HG02938 (cell line): ENCODE measurements at regions not wholly inside any gene's neighbourhood (a gene's known extent, or its start where the extent isn't known, plus 50 kb on each side); places are given as distances from the start of the nearest gene placed in this dataset.

ENCODE experiments used
- ATAC-seq: cut with Tn5 transposase; IDR thresholded peaks from one replicate; pipeline ENCODE4 v1.9.1; 2021; ENCODE audit warnings: mild to moderate bottlenecking, moderate library complexity; ENCODE audit not compliant: unreplicated experiment

DNA sequence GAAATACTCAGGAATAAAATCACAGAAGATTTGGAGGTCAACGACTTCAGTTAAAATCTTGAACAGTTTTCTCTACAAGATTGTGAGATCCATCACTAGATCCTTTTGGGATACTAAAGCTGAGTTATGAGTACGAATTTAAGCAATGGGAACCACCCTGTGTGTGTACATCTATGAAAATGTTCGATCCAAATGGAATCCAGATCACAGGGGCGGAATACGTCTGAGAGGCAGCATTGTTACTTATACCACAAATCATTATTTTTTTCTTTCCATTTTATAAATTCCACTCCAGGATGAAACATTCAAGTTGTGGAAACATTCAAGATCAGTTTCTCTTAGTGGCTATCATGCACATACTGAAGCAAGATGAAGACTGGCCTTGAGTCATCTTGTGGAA lies 239.3 kb upstream of the PAPPA start:
- no peak for ATAC-seq

DNA sequence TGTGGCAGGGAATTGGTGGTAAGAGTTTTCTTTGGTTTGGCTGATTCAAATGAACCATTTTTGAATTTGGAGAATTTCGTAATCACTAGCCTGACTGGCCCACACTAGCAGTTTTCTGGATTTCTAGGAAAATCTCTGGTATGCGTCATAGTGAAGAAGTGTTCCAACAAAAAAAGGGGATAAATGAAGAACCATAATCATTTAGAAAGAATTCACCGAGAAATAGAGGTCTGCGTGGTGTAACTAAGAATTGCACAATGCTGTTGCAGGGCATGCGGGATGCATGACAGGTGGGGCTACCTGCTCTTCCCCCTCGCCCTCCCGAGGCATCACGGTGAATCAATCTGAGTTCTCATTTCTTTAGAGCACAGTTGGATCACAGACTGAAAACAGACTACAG lies 232.3 kb upstream of the PAPPA start:
- no peak for ATAC-seq

GRCh38 chr9:115922444-115922843 lies 231.1 kb upstream of the PAPPA start:
- no peak for ATAC-seq

DNA sequence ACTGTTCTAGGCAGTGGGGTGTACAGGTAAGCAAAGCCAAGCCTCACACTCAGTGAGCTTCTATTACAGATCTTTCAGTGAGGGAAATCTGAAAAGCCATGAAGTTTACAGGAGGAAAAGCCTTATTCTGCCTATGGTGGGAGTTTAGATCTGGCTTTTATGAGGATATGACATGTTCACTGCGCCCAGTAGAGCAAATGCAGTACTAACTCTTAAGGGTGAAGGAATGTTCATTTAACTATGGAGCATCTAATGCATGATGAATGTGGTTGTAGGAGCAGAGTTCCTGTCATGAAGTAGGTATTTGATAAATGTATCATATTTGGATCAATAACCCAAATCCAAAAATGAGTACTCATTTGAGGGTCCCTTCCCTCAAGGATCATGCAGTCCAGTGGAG lies 230.2 kb upstream of the PAPPA start:
- no peak for ATAC-seq

DNA sequence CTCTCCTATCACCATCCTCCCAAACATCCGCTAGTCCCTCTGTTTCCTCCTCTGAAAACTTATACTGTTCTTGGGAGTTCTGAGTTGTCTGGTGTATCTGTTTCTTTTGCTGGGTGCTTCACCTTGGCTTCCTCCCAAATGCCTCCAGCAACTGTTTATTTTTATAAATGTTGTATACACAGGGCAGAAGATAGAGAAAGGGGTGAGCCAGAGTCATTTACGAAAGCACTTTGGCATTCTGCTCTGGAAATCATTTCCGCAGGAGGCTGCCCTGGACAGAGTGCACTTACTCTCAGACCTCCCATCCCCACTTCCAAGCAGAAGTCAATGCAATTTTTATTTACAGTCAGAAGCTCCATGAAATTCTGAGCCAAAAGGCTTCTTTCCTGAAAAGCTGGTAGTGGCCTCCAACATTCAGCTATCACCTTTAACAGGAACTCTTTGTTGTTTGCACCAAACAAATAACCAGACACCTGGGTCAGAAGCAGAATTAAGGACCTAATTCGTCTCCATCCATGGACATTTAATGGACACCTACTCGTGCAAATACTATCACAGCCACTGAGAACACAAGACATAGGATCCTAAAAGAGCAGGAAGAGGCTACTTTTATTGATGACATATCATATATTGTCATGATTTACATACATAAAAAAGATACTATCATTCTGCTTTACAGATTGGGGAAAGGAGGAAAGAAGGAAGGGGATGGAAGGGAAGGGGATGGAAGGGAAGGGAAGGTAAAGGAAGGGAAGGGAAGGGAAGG lies 229.5 kb upstream of the PAPPA start:
- ATAC-seq, result no peak

DNA sequence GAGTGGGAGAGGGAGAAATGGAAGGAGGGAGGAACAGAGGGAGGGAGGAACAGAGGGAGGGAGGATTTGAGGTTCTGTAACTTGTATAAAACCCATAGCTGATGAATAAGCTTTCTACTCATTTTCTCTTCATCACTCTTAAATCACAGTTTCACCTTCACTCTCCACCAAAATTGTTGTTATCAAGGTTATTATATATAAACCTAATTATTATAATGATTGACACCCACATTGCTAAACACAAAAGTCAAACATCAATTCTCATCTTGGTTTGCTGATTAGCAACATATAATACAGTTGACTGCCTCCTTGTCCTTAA lies 229.0 kb upstream of the PAPPA start:
- no peak for ATAC-seq

DNA sequence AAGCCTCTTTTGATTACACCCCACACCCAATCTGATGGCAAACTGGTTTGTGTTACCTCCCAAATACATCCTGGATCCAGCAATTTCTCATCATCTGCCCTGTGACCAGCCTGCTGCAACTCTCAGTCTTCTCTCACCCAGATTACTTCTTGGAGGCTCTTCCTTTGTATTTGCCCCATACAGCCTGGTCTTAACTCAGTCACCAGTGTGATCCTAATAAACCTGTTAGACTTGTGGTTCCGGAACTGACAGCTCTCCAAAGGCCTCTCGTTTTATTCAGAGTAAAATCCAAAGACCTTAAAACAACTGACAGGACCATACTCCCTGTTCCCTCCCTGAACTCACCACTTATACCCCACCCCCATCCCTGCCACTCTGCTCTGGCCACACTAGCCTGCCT lies 228.2 kb upstream of the PAPPA start:
- ATAC-seq, result no peak

- no peak for ATAC-seq
Measured at GRCh38 chr9:115930472-115930871, 223.1 kb upstream of the PAPPA start.

- ATAC-seq, result no peak
Measured at GRCh38 chr9:115938479-115938878, 215.1 kb upstream of the PAPPA start.

- no peak for ATAC-seq
Measured at GRCh38 chr9:115939065-115939765, 214.4 kb upstream of the PAPPA start.

DNA sequence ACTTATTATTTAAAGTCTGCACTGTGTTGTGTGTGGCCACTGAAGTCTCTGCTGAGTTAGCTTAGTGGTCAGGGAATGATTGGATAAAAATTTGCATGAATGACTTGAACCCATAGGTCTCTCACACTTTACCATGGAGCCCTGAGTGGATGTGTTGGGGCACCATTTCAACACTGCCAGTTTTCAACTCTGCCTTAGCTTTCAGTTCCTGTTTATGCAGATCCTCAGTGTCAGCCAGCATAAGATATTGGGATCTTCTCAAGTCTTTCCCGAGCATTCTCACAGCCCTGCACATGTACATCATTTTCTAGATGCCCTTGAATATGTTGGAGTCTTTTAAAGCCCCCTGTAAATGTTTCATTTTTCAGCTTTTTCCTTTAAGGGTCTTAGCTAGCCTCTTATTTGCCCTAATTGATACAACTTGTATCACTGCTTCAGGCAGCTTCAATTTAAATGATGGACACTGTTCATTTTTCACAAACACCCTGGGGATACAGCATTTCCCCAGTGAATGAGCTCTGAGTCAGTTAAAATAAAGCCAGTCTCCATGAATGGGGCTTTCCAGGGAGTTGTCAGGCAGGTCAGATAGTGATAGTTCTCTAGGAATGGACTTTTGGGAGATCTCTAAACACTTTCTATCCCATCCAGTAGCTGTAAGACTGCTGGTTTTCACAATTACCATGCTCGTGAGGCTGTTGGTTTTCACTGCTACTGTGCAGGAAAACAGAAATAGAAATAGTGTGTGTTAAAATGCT lies 211.9 kb upstream of the PAPPA start:
- ATAC-seq, result no peak

DNA sequence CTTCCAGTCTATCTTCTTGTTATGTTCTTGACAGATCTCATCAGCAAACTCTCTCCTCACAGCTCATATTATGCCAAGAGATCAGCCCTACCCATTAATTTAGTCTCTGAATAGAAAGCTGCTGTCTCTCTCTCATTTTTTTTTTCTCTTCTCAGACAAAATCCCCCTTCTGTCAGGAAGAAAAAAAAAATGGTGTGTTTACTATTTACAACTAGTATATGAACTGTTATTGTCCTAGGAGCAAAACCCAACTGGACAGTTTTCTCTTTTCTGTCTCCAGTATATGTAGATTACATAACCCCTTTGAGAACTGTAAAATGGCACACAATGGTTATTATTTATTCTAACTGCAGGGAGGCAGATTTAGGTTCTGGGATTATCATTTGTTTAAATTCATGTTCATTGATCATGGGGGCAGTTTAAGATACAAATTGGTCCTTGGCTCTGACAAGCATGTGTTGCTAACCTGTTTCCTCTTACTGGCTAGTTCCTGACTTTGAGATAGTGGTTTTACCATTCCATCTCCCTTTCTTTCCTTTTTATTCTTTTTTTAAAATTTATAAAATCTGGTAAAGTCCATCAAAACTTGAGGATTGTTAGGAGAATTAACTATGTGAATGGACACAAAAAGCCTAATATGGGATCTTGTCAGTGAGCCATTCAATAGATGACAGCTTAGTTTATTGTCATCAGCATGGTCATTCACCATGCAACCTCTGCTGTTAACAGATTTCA lies 210.0 kb upstream of the PAPPA start:
- ATAC-seq, result no peak

DNA sequence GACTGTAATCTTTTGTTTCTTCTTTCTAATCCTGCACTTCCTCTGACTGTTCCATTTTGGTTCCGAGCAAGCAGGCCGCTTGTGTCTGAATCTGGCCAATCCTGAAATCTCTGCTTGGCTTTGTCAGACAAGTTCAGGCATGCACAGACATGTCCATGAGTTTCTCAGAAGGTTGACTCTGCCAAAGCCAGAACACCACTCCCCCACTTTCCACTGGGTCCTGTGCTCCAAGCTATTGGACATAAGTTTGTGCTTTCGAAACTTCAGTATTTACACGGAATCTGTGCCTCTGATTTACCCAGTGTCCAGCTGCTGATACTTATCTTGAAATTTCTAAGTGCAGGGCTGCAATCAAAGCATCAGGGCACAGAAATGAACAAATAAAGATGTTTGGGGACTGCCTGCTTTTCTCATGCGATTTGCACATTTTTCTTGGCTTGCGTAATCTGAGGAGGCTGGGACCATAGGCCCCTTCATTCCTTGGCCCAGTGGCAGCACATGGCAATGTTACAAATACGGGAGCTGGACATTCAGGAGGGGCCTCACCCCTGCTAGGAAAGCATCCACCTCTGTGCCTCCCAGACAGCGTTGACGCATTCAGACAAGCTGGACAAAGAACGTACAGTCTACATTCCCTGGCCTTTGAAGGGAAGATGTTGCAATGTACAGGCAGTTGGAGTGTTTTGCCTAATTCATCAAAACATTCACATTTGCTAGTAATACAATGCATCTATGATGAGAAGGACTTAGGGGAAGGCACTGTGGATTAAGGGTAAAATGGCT lies 209.2 kb upstream of the PAPPA start:
- ATAC-seq, result no peak

DNA sequence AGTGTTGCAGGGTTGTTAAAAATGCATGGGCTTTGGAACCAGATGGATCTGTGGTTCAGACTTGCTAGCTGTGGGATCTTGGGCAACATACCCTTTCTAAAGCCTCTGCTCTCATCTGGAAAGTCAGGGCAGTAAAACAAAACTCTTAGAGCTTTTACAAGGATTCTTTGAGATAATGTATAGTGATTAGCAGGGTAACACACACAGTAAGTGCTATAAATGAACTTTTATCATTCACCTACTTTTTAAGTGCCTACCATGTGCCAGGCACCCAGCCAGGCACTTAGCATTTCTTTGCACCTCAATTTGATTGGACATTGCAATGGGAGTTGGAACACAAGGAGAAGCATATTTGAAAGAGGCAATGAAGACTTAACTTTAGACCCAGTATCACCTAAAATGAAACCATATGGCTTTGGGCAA lies 208.6 kb upstream of the PAPPA start:
- ATAC-seq, result no peak

DNA sequence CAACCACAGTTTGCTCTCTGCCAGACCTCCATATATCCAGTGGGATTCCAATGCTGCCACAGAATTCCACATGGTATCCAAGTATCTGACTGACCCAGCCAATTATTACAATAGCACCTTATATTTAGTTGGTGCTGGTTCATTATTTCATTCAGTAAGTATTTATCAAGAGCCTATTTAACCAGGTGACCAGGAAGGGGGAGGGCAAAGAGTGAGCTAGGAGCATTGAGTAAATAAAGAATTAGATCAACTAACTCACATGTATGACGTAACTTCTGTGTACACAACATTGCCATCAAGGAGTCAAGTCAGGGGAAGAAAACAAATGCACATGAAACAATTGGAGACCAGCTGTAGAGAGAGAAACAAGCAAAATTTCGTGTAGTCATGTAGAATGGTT lies 207.1 kb upstream of the PAPPA start:
- no peak for ATAC-seq

GRCh38 chr9:115951977-115952376 lies 201.6 kb upstream of the PAPPA start:
- no peak for ATAC-seq

GRCh38 chr9:115952430-115953292 lies 200.9 kb upstream of the PAPPA start:
- no peak for ATAC-seq

DNA sequence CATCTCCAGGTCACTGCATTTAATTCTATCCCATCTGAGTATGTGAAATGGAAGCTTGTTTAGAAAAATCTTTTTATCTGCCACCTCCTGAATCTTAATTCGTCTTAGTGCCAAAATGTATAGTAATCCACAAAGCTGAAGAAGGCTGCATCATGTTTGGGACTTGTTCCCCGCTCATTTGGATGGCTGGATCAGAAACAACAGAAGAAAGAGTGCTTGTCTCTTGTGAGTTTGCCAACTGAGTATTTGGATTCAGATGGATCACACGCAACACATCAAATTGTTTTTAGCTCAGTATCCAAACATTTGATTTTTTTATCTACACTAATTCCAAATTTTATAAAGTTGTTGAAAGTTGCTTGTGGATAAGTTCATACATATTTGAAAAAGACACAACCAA lies 197.2 kb upstream of the PAPPA start:
- no peak for ATAC-seq

DNA sequence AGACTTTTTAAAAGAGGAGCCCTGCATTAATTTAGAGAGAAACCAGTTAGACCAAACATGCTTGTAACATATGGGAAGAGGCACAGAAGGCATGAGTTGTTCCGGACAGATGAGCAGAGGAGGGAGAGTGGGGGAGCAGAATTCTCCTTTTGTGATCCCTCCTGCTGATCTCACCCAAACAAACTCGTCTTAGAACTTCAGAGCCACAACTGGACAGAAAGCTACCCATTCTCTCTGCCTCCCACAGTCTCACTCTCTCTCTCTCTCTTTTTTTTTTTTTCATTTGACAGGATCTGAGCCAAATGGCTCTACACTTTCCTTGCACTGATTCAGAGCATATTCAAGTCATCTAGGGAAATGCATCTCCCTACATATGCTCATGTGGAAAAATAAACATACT lies 196.0 kb upstream of the PAPPA start:
- no peak for ATAC-seq
